ENCODE measurements at regions not wholly inside any gene's neighbourhood (a gene's known extent, or its start where the extent isn't known, plus 50 kb on each side); places are given as distances from the start of the nearest gene placed in this dataset.

DNA sequence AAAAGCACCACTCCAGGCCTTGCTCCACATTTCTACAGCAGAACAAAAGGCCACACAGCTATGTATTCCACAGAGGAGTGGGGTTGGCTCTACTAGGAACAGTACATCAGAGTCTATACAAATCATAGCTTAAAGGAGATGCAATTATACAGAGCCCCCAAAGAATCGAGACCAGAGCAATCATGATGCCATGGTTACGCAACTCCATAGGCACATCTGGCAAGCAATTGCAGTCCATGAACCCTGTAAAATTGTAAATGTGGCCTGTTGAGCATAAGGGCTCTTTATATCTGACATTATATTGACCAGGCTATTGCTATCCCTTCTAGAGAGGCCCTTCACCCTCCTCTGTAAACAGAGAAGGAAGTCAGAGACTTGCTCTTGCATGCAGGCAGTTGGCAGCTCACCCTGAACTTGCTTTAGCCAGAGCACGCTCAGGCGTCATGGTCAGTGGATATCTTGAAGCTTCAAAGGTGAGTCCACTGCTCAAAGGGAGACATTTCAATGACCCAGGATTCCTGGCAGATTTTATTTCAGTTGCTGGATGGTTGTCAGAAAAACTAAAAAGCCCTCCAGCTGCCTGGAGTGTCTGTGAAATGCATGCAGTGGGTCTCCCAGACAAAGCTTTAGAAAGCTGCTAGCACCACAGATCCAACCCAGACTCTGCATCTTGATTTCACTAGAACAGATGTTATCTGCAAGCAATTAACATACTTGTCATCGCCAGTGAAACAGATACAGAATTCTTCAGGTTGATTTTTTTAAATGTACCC lies 357.2 kb downstream of the CENPW start (continued):
- no peak for TF ChIP-seq ZNF281 (CRISPR knock-in tag; IDR thresholded peaks at IDR 0.05)
- TF ChIP-seq SMAD4 (CRISPR knock-in tag; IDR thresholded peaks at IDR 0.05), result no peak
- no peak for TF ChIP-seq SMAD3 (CRISPR knock-in tag; IDR thresholded peaks at IDR 0.05; ENCODE audit: borderline replicate concordance)

- ATAC-seq, result no peak
- H3K4me3 Mint-ChIP-seq, result no peak overlapping the region
- no peaks in the 10 kb centered on the region for H3K36me3 Mint-ChIP-seq
- POLR2A ChIA-PET, result no interaction called here
- DNase-seq (ENCODE audit: low spot score), result no peak
- H3K27ac Mint-ChIP-seq, result no peak overlapping the region
- H3K27me3 Mint-ChIP-seq (ENCODE audit: low read depth), result no peaks in the 10 kb centered on the region
- no peaks in the 10 kb centered on the region for H3K9me3 Mint-ChIP-seq
- CTCF ChIA-PET, result no interaction called here
- H3K4me1 Mint-ChIP-seq, result no peaks in the 10 kb centered on the region
- TF ChIP-seq ZNF423 (CRISPR knock-in tag; IDR thresholded peaks at IDR 0.05) (no peak), ZNF281 (CRISPR knock-in tag; IDR thresholded peaks at IDR 0.05) (no peak), PRRX2 (CRISPR knock-in tag; IDR thresholded peaks at IDR 0.05) (no peak), ATF6 (CRISPR knock-in tag; IDR thresholded peaks at IDR 0.05) (no peak), NR2C2 (CRISPR knock-in tag; IDR thresholded peaks at IDR 0.05) (no peak), NR1H2 (CRISPR knock-in tag; IDR thresholded peaks at IDR 0.05) (no peak), MAX (CRISPR knock-in tag; IDR thresholded peaks at IDR 0.05) (no peak), ZBTB21 (CRISPR knock-in tag; IDR thresholded peaks at IDR 0.05; ENCODE audit: borderline replicate concordance) (no peak), ZNF512 (CRISPR knock-in tag; IDR thresholded peaks at IDR 0.05; ENCODE audit: borderline replicate concordance) (no peak), ZNF416 (CRISPR knock-in tag; IDR thresholded peaks at IDR 0.05) (no peak), ZNF219 (CRISPR knock-in tag; IDR thresholded peaks at IDR 0.05; ENCODE audit: borderline replicate concordance) (no peak), SOX15 (CRISPR knock-in tag; IDR thresholded peaks at IDR 0.05) (no peak), MYBL2 (CRISPR knock-in tag; IDR thresholded peaks at IDR 0.05) (no peak), JUN (CRISPR knock-in tag; IDR thresholded peaks at IDR 0.05) (no peak), SP1 (CRISPR knock-in tag; conservative IDR thresholded peaks at IDR 0.05) (no peak)
- TF ChIP-seq, protein P1, sequence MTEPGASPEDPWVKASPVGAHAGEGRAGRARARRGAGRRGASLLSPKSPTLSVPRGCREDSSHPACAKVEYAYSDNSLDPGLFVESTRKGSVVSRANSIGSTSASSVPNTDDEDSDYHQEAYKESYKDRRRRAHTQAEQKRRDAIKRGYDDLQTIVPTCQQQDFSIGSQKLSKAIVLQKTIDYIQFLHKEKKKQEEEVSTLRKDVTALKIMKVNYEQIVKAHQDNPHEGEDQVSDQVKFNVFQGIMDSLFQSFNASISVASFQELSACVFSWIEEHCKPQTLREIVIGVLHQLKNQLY (CRISPR knock-in tag; IDR thresholded peaks at IDR 0.05), result no peak
- TF ChIP-seq, protein P2, sequence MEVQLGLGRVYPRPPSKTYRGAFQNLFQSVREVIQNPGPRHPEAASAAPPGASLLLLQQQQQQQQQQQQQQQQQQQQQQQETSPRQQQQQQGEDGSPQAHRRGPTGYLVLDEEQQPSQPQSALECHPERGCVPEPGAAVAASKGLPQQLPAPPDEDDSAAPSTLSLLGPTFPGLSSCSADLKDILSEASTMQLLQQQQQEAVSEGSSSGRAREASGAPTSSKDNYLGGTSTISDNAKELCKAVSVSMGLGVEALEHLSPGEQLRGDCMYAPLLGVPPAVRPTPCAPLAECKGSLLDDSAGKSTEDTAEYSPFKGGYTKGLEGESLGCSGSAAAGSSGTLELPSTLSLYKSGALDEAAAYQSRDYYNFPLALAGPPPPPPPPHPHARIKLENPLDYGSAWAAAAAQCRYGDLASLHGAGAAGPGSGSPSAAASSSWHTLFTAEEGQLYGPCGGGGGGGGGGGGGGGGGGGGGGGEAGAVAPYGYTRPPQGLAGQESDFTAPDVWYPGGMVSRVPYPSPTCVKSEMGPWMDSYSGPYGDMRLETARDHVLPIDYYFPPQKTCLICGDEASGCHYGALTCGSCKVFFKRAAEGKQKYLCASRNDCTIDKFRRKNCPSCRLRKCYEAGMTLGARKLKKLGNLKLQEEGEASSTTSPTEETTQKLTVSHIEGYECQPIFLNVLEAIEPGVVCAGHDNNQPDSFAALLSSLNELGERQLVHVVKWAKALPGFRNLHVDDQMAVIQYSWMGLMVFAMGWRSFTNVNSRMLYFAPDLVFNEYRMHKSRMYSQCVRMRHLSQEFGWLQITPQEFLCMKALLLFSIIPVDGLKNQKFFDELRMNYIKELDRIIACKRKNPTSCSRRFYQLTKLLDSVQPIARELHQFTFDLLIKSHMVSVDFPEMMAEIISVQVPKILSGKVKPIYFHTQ (CRISPR knock-in tag; IDR thresholded peaks at IDR 0.05), result no peak
- TF ChIP-seq, protein P3, sequence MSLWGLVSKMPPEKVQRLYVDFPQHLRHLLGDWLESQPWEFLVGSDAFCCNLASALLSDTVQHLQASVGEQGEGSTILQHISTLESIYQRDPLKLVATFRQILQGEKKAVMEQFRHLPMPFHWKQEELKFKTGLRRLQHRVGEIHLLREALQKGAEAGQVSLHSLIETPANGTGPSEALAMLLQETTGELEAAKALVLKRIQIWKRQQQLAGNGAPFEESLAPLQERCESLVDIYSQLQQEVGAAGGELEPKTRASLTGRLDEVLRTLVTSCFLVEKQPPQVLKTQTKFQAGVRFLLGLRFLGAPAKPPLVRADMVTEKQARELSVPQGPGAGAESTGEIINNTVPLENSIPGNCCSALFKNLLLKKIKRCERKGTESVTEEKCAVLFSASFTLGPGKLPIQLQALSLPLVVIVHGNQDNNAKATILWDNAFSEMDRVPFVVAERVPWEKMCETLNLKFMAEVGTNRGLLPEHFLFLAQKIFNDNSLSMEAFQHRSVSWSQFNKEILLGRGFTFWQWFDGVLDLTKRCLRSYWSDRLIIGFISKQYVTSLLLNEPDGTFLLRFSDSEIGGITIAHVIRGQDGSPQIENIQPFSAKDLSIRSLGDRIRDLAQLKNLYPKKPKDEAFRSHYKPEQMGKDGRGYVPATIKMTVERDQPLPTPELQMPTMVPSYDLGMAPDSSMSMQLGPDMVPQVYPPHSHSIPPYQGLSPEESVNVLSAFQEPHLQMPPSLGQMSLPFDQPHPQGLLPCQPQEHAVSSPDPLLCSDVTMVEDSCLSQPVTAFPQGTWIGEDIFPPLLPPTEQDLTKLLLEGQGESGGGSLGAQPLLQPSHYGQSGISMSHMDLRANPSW (CRISPR knock-in tag; conservative IDR thresholded peaks at IDR 0.05; ENCODE audit: low read depth), result no peak
These were observed 358.9 kb downstream of the CENPW start for GRCh38 chr6:126698732-126699240.

Data from WTC11 (cell line).